Breast epithelium (tissue), 3 donors: ENCODE measurements at regions not wholly inside any gene's neighbourhood (a gene's known extent, or its start where the extent isn't known, plus 50 kb on each side); places are given as distances from the start of the nearest gene placed in this dataset.

Experiments used
- CTCF ChIP-seq, 3 donors: fragments of 450-650 bp; IDR thresholded peaks; one replicate each; pipeline ENCODE4 v1.5.1; 2016 to 2017; ENCODE audit warnings: antibody characterized with exemption in 3 of 3, mild to moderate bottlenecking in 3 of 3, moderate library complexity in 3 of 3
- POLR2AphosphoS5 ChIP-seq, 3 donors: sonication (generic); formaldehyde crosslinking; IDR thresholded peaks; one replicate each; pipeline ENCODE4 v1.6.1; 2017; ENCODE audit warnings: antibody characterized with exemption in 3 of 3

DNA sequence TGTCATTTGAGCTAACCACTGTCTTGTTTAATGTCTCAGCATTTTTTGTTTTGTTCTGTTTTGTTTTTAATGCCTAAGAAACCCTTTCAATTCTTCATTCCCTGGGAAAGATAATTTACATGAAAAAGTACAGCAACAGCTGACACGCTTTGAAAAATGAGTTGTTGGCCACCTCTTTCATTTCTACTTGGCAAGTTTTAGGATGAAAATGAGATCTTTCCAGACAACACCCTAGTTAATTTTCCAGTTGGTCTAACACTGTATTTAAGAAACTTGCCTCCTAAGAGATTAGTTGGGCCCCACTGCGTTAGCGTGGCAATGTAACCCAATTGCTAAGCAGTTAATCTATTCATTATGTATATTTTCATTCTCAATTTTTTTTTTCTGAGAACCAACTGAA, 194.0 kb upstream of the LRRN1 start:
- no peak for TF ChIP-seq CTCF (IDR thresholded peaks at IDR 0.05)
- TF ChIP-seq POLR2AphosphoS5 (IDR thresholded peaks at IDR 0.05) = no peak
